GM23338 (cell line): ENCODE measurements at regions not wholly inside any gene's neighbourhood (a gene's known extent, or its start where the extent isn't known, plus 50 kb on each side); places are given as distances from the start of the nearest gene placed in this dataset.

Experiments
- CREB1 ChIP-seq: fragments of 250-450 bp; sonication (Bioruptor Pico); IDR thresholded peaks from 2 replicates; pipeline ENCODE4 v1.5.0; 2020; ENCODE audit warnings: low read depth, mild to moderate bottlenecking, moderate library complexity
- EZH2 ChIP-seq: fragments of 200-600 bp; sonication (generic); IDR thresholded peaks from one replicate; pipeline ENCODE4 v1.8.0; 2017; ENCODE audit warnings: antibody characterized with exemption, mild to moderate bottlenecking, low read depth; ENCODE audit not compliant: unreplicated experiment
- POLR2AphosphoS5 ChIP-seq: IDR thresholded peaks from 2 replicates; pipeline ENCODE4 v1.6.1; 2016; ENCODE audit warnings: antibody characterized with exemption, low read depth
- STAT1 ChIP-seq: IDR thresholded peaks from one replicate; pipeline ENCODE4 v1.6.1; 2016; ENCODE audit warnings: antibody characterized with exemption; ENCODE audit not compliant: unreplicated experiment
- ZNF114 ChIP-seq: fragments of 250-450 bp; sonication (Bioruptor Pico); IDR thresholded peaks from 2 replicates; pipeline ENCODE4 v1.5.0; 2020; ENCODE audit warnings: mild to moderate bottlenecking, moderate library complexity
- ZNF331 ChIP-seq: fragments of 250-450 bp; sonication (Bioruptor Pico); IDR thresholded peaks from 2 replicates; pipeline ENCODE4 v1.5.0; 2020; ENCODE audit warnings: low read depth, mild to moderate bottlenecking, moderate library complexity
- TF ChIP-seq, protein P1 (sequence below), 2 experiments: fragments of 200-600 bp in 1 of 2; sonication (generic) in 1 of 2; conservative IDR thresholded peaks; 2 replicates each; pipeline versions ENCODE4 v1.5.1 to v1.6.1; 2016 to 2017; ENCODE audit warnings: antibody characterized with exemption in 2 of 2, low read depth in 2 of 2, mild to moderate bottlenecking in 2 of 2, moderate library complexity in 1 of 2

DNA sequence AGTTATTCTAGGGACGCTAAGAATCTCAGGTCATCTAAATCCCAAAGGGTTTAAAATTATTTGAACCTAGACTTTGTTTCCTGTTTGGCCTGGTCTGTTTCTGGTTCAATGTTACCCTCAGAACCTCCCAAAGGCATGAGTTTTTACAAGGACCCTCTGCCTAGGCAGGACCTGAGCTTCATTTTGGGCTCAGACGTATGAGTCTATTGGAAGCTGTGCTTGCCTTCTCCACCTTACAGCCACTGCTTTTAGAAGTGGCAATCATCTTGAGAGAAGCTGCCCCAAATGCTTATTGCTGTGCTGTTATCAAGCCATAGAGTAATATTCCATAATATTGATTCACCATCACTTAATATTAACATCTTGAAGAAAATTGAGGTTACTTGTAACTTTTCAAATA lies 510.4 kb downstream of the TLE4 start:
- no peak for TF ChIP-seq ZNF331 (CRISPR knock-in tag)
- TF ChIP-seq, protein P1, sequence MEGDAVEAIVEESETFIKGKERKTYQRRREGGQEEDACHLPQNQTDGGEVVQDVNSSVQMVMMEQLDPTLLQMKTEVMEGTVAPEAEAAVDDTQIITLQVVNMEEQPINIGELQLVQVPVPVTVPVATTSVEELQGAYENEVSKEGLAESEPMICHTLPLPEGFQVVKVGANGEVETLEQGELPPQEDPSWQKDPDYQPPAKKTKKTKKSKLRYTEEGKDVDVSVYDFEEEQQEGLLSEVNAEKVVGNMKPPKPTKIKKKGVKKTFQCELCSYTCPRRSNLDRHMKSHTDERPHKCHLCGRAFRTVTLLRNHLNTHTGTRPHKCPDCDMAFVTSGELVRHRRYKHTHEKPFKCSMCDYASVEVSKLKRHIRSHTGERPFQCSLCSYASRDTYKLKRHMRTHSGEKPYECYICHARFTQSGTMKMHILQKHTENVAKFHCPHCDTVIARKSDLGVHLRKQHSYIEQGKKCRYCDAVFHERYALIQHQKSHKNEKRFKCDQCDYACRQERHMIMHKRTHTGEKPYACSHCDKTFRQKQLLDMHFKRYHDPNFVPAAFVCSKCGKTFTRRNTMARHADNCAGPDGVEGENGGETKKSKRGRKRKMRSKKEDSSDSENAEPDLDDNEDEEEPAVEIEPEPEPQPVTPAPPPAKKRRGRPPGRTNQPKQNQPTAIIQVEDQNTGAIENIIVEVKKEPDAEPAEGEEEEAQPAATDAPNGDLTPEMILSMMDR (conservative IDR thresholded peaks at IDR 0.05; ENCODE audit: low read depth in 2 of 2): no peak
- TF ChIP-seq EZH2: no peak
- no peak for TF ChIP-seq CREB1
- TF ChIP-seq POLR2AphosphoS5: no peak
- no peak for TF ChIP-seq ZNF114 (CRISPR knock-in tag)
- no peak for TF ChIP-seq STAT1
